T47D (cell line): ENCODE measurements at regions not wholly inside any gene's neighbourhood (a gene's known extent, or its start where the extent isn't known, plus 50 kb on each side); places are given as distances from the start of the nearest gene placed in this dataset.

ENCODE experiments used
- DNase-seq, 2 experiments: peaks; one replicate each; pipeline versions ENCODE4 v3.0.0 to v3.0.0-alpha.2; 2011 to 2012; ENCODE audit warnings: low read depth in 1 of 2, low spot score in 1 of 2
- JUND ChIP-seq: IDR thresholded peaks from 2 replicates; pipeline ENCODE4 v1.6.1; 2012; ENCODE audit warnings: low read depth
- in situ Hi-C: cut with HindIII; loops from 2 replicates; pipeline ENCODE4 v1.10.0; 2016; ENCODE audit warnings: low sequenced_read_pairs, low pct_unique_long_range_greater_than_20kb

GRCh38 chr13:109649713-109650112, 136.7 kb downstream of the IRS2 start:
- TF ChIP-seq JUND: no peak
- DNase-seq: peak in 1 of 2 experiments; percentile 54
- in situ Hi-C loops: no loop called here

GRCh38 chr13:109647699-109648098, 138.7 kb downstream of the IRS2 start:
- in situ Hi-C loops: no loop called here
- no peak for DNase-seq
- TF ChIP-seq JUND: no peak

GRCh38 chr13:109647053-109647452, 139.3 kb downstream of the IRS2 start:
- DNase-seq: peak in 1 of 2 experiments; percentile 15
- no peak for TF ChIP-seq JUND
- in situ Hi-C loops: no loop called here

GRCh38 chr13:109646423-109646822, 140.0 kb downstream of the IRS2 start:
- no peak for DNase-seq

GRCh38 chr13:109645831-109646230, 140.6 kb downstream of the IRS2 start:
- DNase-seq: no peak
- TF ChIP-seq JUND: no peak
- in situ Hi-C loops: no loop called here

More at GRCh38 chr13:109646423-109646822, 140.0 kb downstream of the IRS2 start:
- TF ChIP-seq JUND: no peak
- in situ Hi-C loops: no loop called here

- no peak for DNase-seq
- no peak for TF ChIP-seq JUND
- in situ Hi-C loops: no loop called here
These were observed 141.4 kb downstream of the IRS2 start for GRCh38 chr13:109644956-109645355.

GRCh38 chr13:109644069-109644750, 142.2 kb downstream of the IRS2 start:
- in situ Hi-C loops: no loop called here
- DNase-seq: peak; percentile 44 to 90
- no peak for TF ChIP-seq JUND

- in situ Hi-C loops: no loop called here
- peak in 1 of 2 experiments; percentile 25 for DNase-seq
- no peak for TF ChIP-seq JUND
These were observed 144.0 kb downstream of the IRS2 start for GRCh38 chr13:109642358-109642757.

GRCh38 chr13:109636736-109637135, 149.6 kb downstream of the IRS2 start:
- no peak for DNase-seq
- no peak for TF ChIP-seq JUND
- in situ Hi-C loops: no loop called here

GRCh38 chr13:109631069-109631468, 155.3 kb downstream of the IRS2 start:
- in situ Hi-C loops: no loop called here
- no peak for TF ChIP-seq JUND
- no peak for DNase-seq

GRCh38 chr13:109630271-109630670, 156.1 kb downstream of the IRS2 start:
- no peak for TF ChIP-seq JUND
- in situ Hi-C loops: no loop called here
- DNase-seq: no peak

GRCh38 chr13:109629737-109630136, 156.6 kb downstream of the IRS2 start:
- no peak for TF ChIP-seq JUND
- in situ Hi-C loops: no loop called here
- no peak for DNase-seq

- TF ChIP-seq JUND: no peak
- DNase-seq: no peak
- in situ Hi-C loops: no loop called here
These were observed 158.1 kb downstream of the IRS2 start for GRCh38 chr13:109628251-109628699.

GRCh38 chr13:109627649-109628048, 158.7 kb downstream of the IRS2 start:
- no peak for DNase-seq
- no peak for TF ChIP-seq JUND
- in situ Hi-C loops: no loop called here
